Right lobe of liver (tissue), 4 donors: ENCODE measurements at regions not wholly inside any gene's neighbourhood (a gene's known extent, or its start where the extent isn't known, plus 50 kb on each side); places are given as distances from the start of the nearest gene placed in this dataset.

Experiments
- CTCF ChIP-seq, 4 donors: fragments of 200-600 bp in 3 of 4; fragments of 450-650 bp in 1 of 4; IDR thresholded peaks; one replicate each; pipeline versions ENCODE4 v1.5.1 to v1.8.0; 2016 to 2022; ENCODE audit warnings: antibody characterized with exemption in 4 of 4, mild to moderate bottlenecking in 2 of 4
- POLR2A ChIP-seq: fragments of 450-650 bp; IDR thresholded peaks from one replicate; pipeline ENCODE4 v1.6.1; 2017; ENCODE audit warnings: antibody characterized with exemption, mild to moderate bottlenecking
- donor health status: DM: no; HTN: no; CAD: no.
- donor health status: DM: no; HTN: no; CAD: no.
- donor health status: DM: no; HTN: yes; CAD: no.

DNA sequence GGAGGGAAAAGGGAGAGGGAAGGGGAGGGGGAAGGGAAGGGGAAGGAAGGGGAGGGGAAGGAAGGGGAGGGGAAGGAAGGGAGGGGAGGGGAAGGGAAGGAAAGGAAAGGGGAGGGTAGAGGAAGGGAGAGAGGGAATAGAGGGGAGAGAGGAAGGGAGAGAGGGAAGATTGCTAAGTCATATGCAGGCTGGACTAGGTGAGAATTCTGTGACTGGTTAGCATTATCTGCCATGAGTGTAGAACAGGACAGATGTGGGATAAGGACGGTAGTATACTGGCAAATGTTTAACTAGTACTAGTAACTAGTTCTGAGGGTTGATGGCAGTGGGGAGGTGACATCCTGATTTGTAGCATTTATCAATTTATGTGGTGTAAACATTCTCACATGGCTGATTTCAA lies 203.5 kb upstream of the RAD23B start:
- TF ChIP-seq POLR2A: no peak
- TF ChIP-seq CTCF (IDR thresholded peaks at IDR 0.05): no peak
